NT2/D1 (cell line): ENCODE measurements at regions not wholly inside any gene's neighbourhood (a gene's known extent, or its start where the extent isn't known, plus 50 kb on each side); places are given as distances from the start of the nearest gene placed in this dataset.

Experiments
- SUZ12 ChIP-seq: IDR thresholded peaks from 2 replicates; pipeline ENCODE4 v1.6.1; 2011; ENCODE audit not compliant: insufficient read length, insufficient read depth; ENCODE audit errors: extremely low read depth
- YY1 ChIP-seq: IDR thresholded peaks from 2 replicates; pipeline ENCODE4 v1.6.1; 2011; ENCODE audit not compliant: insufficient read length, insufficient read depth
- ZNF274 ChIP-seq: IDR thresholded peaks from 2 replicates; pipeline ENCODE4 v1.6.1; 2011; ENCODE audit warnings: mild to moderate bottlenecking, low read depth, low read length

DNA sequence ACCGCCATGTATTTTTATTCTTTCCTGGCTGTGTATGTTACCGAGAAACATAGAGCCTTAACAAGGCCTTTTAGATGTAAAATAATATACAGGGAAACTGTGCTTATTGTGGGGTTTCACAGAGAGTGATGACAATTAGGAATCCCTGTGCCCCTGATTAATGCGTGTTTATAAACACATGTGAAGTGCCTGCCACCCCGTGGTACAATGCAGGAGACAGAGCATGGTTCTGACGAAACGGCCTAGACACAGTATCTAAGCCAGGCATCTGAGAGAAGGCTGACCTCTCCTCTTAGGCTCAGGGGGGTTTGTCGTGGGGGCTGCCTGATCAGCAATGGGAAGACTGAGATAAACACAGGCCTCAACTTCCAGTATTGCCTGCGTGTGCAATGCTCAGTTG lies 200.0 kb downstream of the AJAP1 start:
- TF ChIP-seq ZNF274, result no peak
- no peak for TF ChIP-seq YY1
- TF ChIP-seq SUZ12, result no peak
